ENCODE measurements at regions not wholly inside any gene's neighbourhood (a gene's known extent, or its start where the extent isn't known, plus 50 kb on each side); places are given as distances from the start of the nearest gene placed in this dataset.

- FAIRE-seq, result no peak
- DNase-seq (ENCODE audit: low spot score), result no peak
Observed at GRCh38 chr14:101364503-101365328, 196.6 kb upstream of the DIO3 start.

GRCh38 chr14:101365329-101366158 lies 195.8 kb upstream of the DIO3 start:
- DNase-seq (ENCODE audit: low spot score), result no peak
- FAIRE-seq, result no peak

- DNase-seq (ENCODE audit: low spot score), result no peak
- FAIRE-seq, result no peak
Observed at GRCh38 chr14:101367421-101368261, 193.7 kb upstream of the DIO3 start.

- FAIRE-seq (no peak), DNase-seq (ENCODE audit: low spot score) (no peak)
Observed at GRCh38 chr14:101368629-101369028, 192.7 kb upstream of the DIO3 start.

GRCh38 chr14:101369194-101369915 lies 191.9 kb upstream of the DIO3 start:
- FAIRE-seq, result no peak
- no peak for DNase-seq (ENCODE audit: low spot score)

GRCh38 chr14:101369916-101370592 lies 191.2 kb upstream of the DIO3 start:
- FAIRE-seq (no peak), DNase-seq (ENCODE audit: low spot score) (no peak)

- DNase-seq (ENCODE audit: low spot score) (no peak), FAIRE-seq (no peak)
Observed at GRCh38 chr14:101370593-101371569, 190.4 kb upstream of the DIO3 start.

GRCh38 chr14:101371799-101372793 lies 189.2 kb upstream of the DIO3 start:
- no peak for FAIRE-seq
- no peak for DNase-seq (ENCODE audit: low spot score)

GRCh38 chr14:101372894-101373620 lies 188.2 kb upstream of the DIO3 start:
- FAIRE-seq, result no peak
- DNase-seq (ENCODE audit: low spot score), result no peak

- no peak for FAIRE-seq
- no peak for DNase-seq (ENCODE audit: low spot score)
Observed at GRCh38 chr14:101373690-101374295, 187.5 kb upstream of the DIO3 start.

GRCh38 chr14:101374373-101375338 lies 186.6 kb upstream of the DIO3 start:
- FAIRE-seq (no peak), DNase-seq (ENCODE audit: low spot score) (no peak)

GRCh38 chr14:101377069-101377468 lies 184.2 kb upstream of the DIO3 start:
- FAIRE-seq (no peak), DNase-seq (ENCODE audit: low spot score) (no peak)

- FAIRE-seq (no peak), DNase-seq (ENCODE audit: low spot score) (no peak)
Observed at GRCh38 chr14:101379842-101380241, 181.5 kb upstream of the DIO3 start.

GRCh38 chr14:101380512-101380911 lies 180.8 kb upstream of the DIO3 start:
- DNase-seq (ENCODE audit: low spot score) (no peak), FAIRE-seq (no peak)

- FAIRE-seq (no peak), DNase-seq (ENCODE audit: low spot score) (no peak)
Observed at GRCh38 chr14:101380940-101381339, 180.4 kb upstream of the DIO3 start.
